Thyroid gland (tissue), 4 donors: ENCODE measurements at regions not wholly inside any gene's neighbourhood (a gene's known extent, or its start where the extent isn't known, plus 50 kb on each side); places are given as distances from the start of the nearest gene placed in this dataset.

Source experiments
- CTCF ChIP-seq, 6 experiments: fragments of 200-600 bp in 3 of 6; fragments of 450-650 bp in 3 of 6; sonication (generic) in 3 of 6; IDR thresholded peaks; one replicate each; pipeline ENCODE4 v1.5.1; 2016 to 2019; ENCODE audit warnings: antibody characterized with exemption in 6 of 6, mild to moderate bottlenecking in 2 of 6, inconsistent platforms in 1 of 6, moderate library complexity in 1 of 6
- POLR2A ChIP-seq, 2 donors: fragments of 450-650 bp; IDR thresholded peaks; one replicate each; pipeline ENCODE4 v1.6.1; 2017; ENCODE audit warnings: antibody characterized with exemption in 2 of 2, mild to moderate bottlenecking in 2 of 2, moderate library complexity in 1 of 2

GRCh38 chr13:50379584-50379983, 364.3 kb downstream of the KCNRG start:
- no peak for TF ChIP-seq CTCF (IDR thresholded peaks at IDR 0.05)
- TF ChIP-seq POLR2A (IDR thresholded peaks at IDR 0.05), result no peak
